NCI-H345 (cell line): ENCODE measurements at regions not wholly inside any gene's neighbourhood (a gene's known extent, or its start where the extent isn't known, plus 50 kb on each side); places are given as distances from the start of the nearest gene placed in this dataset.
"Not testable (repeated sequence)": the region's sequence is repeated elsewhere in the genome, so short reads cannot be mapped to it uniquely, and the experiment has no call there.

ENCODE experiments used
- DNase-seq: peaks from one replicate; lab custom pipeline; 2025; lab: John Stamatoyannopoulos, UW

- not testable (repeated sequence) for DNase-seq
Measured at GRCh38 chr1:120465900-120466299, 51.1 kb downstream of the NBPF8 start.

- not testable (repeated sequence) for DNase-seq
Measured at GRCh38 chr1:120477663-120478062, 62.8 kb downstream of the NBPF8 start.

- DNase-seq: not testable (repeated sequence)
Measured at GRCh38 chr1:120478400-120478799, 63.6 kb downstream of the NBPF8 start.

- not testable (repeated sequence) for DNase-seq
Measured at GRCh38 chr1:120487542-120487941, 72.7 kb downstream of the NBPF8 start.

- DNase-seq: not testable (repeated sequence)
Measured at GRCh38 chr1:120489217-120489616, 74.4 kb downstream of the NBPF8 start.

GRCh38 chr1:120497145-120497544 is 82.3 kb downstream of the NBPF8 start:
- not testable (repeated sequence) for DNase-seq

- not testable (repeated sequence) for DNase-seq
Measured at GRCh38 chr1:120503284-120503683, 88.4 kb downstream of the NBPF8 start.

- not testable (repeated sequence) for DNase-seq
Measured at GRCh38 chr1:120506352-120506751, 91.5 kb downstream of the NBPF8 start.

- DNase-seq: not testable (repeated sequence)
Measured at GRCh38 chr1:120508351-120508750, 93.5 kb downstream of the NBPF8 start.

GRCh38 chr1:120509258-120509657 is 94.4 kb downstream of the NBPF8 start:
- DNase-seq: not testable (repeated sequence)

- DNase-seq: not testable (repeated sequence)
Measured at GRCh38 chr1:120513099-120513498, 98.3 kb downstream of the NBPF8 start.

- not testable (repeated sequence) for DNase-seq
Measured at GRCh38 chr1:120513531-120513930, 98.7 kb downstream of the NBPF8 start.

- not testable (repeated sequence) for DNase-seq
Measured at GRCh38 chr1:120519196-120519595, 104.4 kb downstream of the NBPF8 start.

GRCh38 chr1:120524416-120524815 is 109.6 kb downstream of the NBPF8 start:
- DNase-seq: not testable (repeated sequence)

- DNase-seq: not testable (repeated sequence)
Measured at GRCh38 chr1:120525386-120525785, 110.6 kb downstream of the NBPF8 start.

GRCh38 chr1:120529475-120530089 is 114.7 kb downstream of the NBPF8 start:
- DNase-seq: not testable (repeated sequence)

- not testable (repeated sequence) for DNase-seq
Measured at GRCh38 chr1:120531455-120531854, 116.6 kb downstream of the NBPF8 start.

- not testable (repeated sequence) for DNase-seq
Measured at GRCh38 chr1:120534361-120535047, 119.7 kb downstream of the NBPF8 start.

- not testable (repeated sequence) for DNase-seq
Measured at GRCh38 chr1:120535052-120535451, 120.2 kb downstream of the NBPF8 start.

- not testable (repeated sequence) for DNase-seq
Measured at GRCh38 chr1:120541394-120541793, 126.6 kb downstream of the NBPF8 start.

- not testable (repeated sequence) for DNase-seq
Measured at GRCh38 chr1:120542365-120542764, 127.5 kb downstream of the NBPF8 start.

GRCh38 chr1:120542940-120543339 is 128.1 kb downstream of the NBPF8 start:
- DNase-seq: not testable (repeated sequence)

GRCh38 chr1:120544434-120544833 is 129.6 kb downstream of the NBPF8 start:
- DNase-seq: not testable (repeated sequence)
